Epidermal melanocyte (primary cell): ENCODE measurements at regions not wholly inside any gene's neighbourhood (a gene's known extent, or its start where the extent isn't known, plus 50 kb on each side); places are given as distances from the start of the nearest gene placed in this dataset.
"Not testable (repeated sequence)": the region's sequence is repeated elsewhere in the genome, so short reads cannot be mapped to it uniquely, and the experiment has no call there.

Source experiments
- DNase-seq: peaks from one replicate; pipeline ENCODE4 v3.0.0; 2011; ENCODE audit warnings: low spot score; ENCODE audit not compliant: insufficient read length

DNA sequence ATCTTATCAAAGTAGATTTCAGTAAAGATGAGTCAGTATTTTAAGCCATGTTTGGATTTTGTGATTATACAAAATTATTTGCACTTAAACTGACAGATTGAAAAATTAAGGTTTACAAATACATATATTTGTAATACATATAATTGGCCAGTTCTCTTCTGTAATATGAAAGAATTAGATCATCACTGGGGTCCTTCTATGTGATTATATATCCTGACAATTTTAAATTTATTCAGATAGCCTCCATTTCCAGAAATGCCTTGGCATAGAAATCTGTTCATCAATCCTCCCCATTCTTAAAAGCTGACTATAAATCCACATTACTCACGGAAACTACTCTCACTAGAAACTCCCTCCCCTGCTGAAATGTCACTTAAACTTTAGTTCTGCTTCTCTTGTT lies 280.4 kb upstream of the ANXA10 start:
- DNase-seq = no peak

DNA sequence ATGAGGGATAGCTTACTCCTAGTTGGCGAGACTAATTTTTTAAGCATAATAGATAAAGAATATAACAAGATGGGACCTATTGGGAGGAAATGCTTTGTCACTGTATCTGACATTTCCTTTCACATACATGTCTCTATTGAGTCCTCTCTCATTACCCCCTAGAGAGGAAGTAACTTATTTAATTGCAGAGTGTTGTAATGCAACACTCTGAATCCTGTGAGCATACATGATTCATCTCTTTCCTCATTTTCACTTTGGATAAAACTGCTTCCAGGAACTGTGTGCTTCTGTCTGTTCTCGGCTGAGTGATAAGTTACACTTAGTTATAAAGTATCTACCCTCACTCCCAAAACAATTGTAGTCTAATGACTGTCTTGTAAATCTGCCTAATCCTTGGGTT lies 266.1 kb upstream of the ANXA10 start:
- DNase-seq = no peak

DNA sequence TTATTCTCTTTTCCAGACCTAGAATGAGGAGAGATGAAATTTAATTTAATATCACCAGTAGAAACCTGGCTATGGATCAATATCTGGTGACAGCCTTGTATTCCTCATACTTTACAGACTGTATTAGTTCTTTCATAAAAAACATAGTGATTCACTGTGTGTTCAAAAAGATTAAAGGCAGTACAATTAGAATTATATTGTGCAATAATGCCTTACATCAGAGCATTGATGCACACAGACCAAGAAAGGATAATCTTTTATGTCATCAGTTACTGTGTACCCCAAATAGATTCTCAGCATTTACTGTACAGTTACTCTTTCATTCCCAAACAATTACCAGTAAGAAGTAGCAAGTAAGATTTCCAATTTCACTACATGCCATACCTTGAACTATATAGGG lies 260.5 kb upstream of the ANXA10 start:
- DNase-seq = no peak

DNA sequence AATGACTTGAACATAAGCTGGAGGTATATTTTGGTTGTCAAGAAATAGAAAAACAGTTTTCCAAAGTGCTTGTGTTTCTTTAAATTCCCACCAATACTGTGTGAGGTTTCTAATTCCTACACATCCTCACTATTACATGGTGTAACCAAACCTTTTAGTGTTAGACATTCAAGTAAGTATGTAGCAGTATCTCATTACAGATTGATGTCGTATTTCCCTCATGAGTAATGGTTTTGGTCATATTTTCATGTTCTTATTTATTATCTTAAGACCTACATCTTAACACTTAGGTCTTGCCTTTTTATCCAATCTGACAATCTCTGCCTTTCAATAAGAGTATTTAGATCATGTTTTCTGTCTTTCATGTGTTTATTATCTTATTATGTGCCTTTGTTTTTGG lies 253.7 kb upstream of the ANXA10 start:
- no peak for DNase-seq

DNA sequence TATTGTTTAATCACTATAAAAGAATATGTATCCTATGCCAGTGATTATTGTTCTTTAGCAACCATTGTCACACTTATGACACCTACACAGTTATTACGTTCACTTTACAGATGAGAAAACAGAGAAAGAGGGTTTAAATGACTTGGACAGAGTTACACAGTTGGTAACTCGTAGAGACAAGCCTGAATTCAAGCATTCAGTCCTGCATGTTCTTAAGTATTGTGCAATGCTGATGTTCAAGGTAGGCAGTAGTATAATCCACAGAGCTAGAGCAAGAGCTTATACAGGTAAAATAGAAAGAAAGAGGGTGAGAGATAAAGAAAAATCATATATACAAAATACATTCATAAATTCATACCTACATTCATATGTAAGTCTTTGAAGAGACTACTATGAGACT lies 249.8 kb upstream of the ANXA10 start:
- no peak for DNase-seq

DNA sequence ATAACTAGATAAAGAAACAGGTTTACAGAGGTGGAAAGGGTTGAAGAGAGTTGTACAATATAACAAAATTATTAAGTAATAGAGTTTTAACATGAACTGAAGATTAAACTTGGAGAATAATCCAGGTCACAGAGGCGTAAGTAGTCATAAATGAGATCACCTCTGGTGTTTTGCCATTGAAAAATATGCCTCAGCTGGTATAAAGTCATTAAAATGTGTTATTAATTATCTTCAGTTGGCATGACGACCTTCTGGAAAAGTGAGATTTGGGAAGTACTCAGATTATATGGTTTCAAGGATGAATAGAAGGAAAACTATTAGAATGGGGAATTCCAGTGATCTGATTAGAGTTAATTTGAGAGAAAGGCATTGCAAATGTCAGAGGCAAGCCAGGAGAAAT lies 237.5 kb upstream of the ANXA10 start:
- no peak for DNase-seq

DNA sequence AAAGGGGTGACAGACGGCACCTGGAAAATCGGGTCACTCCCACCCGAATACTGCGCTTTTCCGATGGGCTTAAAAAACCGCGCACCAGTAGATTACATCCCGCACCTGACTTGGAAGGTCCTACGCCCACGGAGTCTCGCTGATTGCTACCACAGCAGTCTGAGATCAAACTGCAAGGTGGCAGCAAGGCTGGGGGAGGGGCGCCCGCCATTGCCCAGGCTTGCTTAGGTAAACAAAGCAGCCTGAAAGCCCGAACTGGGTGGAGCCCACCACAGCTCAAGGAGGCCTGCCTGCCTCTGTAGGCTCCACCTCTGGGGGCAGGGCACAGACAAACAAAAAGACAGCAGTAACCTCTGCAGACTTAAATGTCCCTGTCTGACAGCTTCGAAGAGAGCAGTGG lies 234.2 kb upstream of the ANXA10 start:
- DNase-seq = not testable (repeated sequence)

DNA sequence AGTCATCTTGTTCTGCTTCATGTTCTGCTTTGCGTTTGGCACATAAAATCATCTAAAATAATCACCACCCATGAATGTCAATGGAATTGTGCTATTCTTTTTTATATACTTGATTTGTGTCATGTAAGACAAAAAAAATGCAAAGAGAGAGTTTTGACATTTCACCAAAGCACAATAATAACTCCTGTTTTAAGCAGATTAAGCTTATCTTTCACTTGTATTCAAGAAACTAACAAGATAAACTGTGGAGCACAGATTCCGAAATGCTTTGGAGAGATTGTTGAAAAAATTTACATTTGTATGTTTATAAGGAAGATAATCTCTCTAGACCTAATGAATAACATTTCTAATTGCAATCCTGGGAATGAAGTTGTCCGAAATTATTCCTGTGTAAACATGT lies 225.1 kb upstream of the ANXA10 start:
- DNase-seq = no peak

DNA sequence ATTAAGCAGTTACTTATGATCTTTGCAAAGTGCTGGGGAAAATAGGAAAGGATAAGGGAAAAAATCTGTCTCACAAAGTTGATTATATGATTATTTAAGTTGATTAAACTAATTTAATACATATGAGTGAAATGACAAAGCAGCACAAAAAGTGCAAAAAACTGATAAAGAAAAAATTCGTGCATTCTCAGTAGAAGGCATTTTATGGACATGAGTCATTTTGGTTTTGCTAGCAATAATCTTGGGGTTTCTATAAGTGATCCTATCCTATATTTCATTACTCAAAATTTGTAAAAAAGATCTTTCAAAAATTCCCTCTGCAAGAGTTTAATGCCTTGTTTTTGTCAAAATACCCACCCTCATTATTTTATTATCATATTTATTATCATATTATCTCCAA lies 224.2 kb upstream of the ANXA10 start:
- DNase-seq = no peak

DNA sequence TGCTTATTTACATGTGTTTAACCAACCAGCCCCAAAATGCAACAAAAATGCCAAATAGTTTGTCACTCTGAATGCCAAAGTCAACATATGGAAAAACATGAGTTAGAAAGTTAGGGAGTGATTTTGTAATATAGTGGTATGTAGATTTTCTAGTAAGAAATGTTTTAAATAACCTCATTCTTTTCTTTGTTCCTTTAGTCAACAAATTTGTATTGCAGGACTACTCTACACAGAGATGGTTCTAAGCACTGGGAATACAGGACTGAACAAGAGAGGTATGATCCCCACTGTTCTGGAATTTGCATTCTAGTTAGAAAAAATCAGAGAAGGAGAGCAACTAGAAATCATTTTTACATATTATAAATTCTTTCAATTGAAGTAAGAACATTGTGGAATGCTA lies 218.8 kb upstream of the ANXA10 start:
- DNase-seq = no peak

DNA sequence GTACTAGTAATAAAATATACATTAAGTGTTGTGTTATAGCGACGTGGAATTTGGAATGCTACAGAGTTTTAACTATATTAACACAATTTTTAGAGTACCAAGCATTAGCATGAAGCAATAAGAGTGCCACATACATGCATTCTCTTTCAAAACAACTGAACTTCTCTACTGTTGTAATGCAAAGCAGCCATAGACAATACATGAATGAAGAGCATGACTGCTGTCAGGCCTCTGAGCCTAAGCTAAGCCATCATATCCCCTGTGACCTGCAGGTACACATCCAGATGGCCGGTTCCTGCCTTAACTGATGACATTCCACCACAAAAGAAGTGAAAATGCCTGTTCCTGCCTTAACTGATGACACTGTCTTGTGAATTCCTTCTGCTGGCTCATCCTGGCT lies 216.2 kb upstream of the ANXA10 start:
- DNase-seq = not testable (repeated sequence)

DNA sequence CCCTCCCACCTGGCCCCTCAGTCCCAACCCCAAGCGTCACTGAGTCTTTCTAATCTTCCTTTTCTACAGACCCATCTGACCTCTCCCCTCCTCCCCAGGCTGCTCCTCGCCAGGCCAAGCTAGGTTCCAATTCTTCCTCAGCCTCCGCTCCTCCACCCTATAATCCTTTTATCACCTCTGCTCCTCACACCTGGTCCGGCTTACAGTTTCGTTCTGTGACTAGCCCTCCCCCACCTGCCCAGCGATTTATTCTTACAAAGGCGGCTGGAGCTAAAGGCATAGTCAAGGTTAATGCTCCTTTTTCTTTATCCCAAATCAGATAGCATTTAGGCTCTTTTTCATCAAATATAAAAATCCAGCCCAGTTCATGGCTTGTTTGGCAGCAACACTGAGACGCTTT lies 214.5 kb upstream of the ANXA10 start:
- DNase-seq = not testable (repeated sequence)

DNA sequence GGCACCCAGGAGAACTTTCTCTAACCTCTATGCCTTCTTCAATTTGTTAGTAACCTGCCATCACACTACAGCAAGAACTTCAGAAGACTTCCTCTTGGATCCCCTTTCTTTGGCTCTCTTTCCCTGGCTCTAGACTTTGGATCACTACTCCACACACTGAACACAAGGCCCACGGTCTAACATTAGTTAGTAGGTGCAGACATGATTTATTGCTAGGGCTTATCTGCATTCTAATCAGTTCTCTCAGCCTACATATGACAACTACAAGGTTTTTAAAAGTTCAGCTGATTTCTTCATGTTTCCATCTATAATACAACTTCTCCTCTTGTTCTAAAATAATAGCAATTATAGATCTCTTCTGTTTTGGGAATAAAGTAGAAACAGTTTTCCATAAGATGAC lies 209.1 kb upstream of the ANXA10 start:
- DNase-seq = no peak

DNA sequence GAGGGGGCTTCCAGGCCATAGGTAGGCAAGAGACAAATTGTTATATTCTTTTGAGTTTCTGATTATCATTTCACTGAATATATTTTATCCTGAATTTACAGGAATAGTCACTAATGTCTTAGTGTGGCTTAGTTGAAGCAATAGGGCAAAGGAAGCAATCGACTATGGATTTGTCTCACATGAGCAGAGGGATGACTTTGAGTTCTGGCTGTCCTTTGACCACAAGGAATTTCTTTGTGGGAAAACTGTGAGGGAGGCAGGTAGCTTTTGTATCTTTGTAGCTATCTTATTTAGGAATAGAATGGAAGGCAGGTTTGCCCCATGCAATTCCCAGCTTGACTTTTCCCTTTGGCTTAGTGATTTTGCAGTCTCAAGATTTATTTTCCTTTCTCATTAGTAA lies 207.3 kb upstream of the ANXA10 start:
- DNase-seq = no peak

DNA sequence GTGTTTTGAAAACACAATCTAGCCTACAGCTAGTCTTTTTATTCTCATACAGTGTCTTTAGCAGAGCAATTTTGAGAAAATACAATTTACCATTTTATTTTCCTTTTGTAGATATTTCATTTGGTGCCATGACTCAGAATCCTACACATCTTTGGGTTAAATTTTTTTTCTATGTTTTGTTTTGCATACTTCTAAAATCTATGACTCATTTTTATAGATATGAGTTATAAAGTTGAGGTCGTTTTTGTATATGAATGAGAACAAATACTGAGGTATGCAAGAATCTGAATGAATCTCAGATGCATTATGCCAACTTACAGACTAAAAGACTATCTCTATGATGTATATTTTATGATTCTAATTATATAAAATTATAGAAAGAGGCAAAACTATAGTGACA lies 206.5 kb upstream of the ANXA10 start:
- DNase-seq = no peak

DNA sequence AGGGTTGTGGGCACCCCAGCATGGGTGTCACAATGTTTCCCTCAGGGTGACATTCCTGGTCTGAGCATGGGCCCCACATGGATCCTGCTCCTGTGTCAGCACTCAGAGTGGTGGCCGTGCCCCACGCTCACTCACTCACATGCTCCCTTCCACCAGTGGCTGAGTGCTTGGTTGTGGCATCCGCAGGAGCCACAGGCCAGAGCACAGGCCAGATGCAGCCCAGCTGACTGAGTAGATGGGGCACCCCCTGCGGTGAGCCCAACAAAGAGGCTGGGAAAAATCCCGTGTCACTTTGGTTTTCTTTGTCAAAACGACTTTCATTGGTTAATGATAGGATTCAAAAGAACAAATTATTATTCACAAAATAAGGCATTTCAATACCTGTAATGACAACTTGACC lies 204.6 kb upstream of the ANXA10 start:
- DNase-seq = no peak

DNA sequence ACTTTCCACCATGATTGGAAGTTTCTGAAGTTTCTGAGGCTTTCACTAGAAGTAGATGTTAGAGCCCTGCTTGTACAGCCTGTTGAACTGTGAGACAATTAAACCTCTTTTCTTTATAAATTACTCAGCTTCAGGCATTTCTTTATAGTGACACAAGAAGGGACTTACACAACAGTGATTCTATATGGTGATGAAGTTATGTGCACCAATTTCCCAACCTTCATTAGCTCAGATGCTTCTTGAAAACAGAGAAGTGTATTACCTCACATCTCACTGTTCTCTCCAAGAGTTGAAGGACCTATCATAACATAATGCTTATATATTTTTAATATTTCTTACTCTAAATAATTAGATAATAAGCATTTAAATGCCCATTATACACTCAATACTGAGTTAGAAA lies 202.1 kb upstream of the ANXA10 start:
- no peak for DNase-seq

DNA sequence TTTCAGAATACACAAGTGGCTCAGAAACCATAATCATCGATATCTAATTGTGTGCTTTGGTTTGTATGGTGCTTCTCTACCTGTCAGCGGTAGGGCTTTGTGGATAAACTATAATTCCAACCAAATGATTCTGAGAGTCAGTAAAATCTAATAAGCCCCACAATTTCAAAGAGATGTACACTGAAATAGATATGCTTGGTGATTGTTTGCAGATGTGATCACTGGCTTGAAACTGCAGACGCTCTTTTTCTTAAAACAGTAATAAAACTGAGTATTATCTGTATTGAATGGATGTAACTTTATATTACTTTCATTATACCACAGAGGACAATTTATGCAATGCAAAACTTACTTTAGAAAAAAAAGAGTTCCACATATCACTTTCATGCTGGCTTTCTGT lies 198.8 kb upstream of the ANXA10 start:
- no peak for DNase-seq

DNA sequence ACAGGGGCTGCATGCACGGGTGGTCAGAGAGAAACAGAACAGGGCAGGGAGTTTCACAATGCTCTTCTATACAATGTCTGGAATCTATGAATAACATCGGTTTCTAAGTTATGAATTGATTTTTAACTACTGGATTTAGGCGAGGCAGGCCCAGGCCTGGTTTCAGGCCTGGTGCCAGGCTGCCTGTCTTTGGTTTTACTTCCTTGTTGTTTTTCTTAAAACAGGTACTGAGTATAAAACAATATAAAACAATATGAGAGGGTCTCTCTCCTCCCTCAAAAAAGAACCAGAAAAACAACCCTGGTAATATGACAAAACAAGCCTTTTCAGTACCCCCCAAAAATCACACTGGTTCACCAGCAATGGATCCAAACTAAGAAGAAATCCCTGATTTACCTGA lies 196.1 kb upstream of the ANXA10 start:
- DNase-seq = not testable (repeated sequence)

DNA sequence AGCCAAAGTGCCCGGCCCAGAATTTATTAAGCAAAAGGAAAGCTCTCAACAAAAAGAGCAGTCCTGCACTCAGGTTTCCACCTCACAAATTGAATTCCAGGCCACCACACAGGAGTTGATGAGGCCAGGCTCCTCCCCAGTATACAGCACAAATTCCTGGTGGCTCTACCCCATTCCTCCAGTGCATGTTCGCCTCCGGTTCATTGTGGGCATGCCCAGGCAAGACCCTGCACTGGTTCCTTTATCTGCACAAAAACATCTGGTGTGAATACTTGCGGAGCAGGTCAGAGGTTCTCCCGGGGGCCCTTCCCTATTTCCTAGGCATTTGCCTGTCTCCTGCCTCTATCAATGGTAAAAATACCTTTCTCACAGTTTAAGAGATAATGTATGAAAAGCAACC lies 195.2 kb upstream of the ANXA10 start:
- DNase-seq = no peak

DNA sequence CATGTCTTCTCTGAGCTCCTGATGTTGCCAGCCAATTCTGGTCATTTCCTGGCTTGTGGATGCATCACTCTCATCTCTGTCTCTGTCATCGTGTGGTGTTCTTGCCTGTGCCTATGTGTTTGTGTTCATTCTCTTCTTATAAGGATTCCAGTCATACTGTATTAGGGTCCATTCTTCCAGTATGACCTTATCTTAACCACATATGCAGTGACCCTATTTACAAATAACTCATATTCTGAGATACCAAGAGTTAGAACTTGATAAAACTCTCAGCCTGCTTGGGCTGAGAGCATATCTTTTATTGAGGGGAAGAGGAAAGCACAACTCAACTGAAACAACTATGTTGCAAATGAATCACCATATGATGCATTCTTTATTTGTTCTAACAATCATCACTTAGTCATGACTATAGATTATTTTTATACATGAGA lies 189.0 kb upstream of the ANXA10 start:
- no peak for DNase-seq

DNA sequence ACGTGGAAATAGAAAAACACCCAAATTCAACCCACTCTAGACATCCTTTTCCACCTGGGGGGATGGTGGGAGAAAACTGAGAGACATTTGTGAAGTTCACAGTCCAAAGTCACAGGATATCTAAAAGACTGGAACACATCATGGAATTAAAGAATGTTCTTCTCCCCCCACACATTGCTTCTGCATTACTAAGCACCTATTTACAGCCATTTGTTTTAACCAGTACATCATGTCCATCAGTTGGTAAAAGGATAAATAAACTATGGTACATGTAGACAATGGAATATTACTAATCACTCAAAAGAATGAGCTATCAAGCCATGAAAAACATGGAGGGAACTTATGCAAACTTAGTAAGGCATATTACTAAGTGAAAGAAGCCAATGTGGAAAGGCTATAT lies 185.5 kb upstream of the ANXA10 start:
- no peak for DNase-seq

DNA sequence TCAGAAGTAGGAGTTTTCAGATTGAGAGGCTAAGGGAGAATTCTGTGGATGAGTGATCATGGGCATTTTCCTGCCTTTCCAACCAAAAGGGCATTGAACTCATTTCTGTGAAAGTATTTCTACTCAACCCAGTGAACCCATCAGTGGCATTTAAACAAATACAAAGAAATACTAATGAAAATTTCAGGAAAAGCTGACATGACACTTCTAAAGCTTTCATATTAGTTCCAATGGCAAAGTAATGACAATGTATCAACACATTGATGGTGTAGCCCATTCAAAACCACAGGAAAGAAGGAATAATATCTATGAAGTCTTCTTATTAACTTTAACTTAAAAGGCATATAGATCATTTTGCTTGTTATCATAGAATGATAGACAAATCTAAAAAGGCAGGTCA lies 183.5 kb upstream of the ANXA10 start:
- DNase-seq = no peak

DNA sequence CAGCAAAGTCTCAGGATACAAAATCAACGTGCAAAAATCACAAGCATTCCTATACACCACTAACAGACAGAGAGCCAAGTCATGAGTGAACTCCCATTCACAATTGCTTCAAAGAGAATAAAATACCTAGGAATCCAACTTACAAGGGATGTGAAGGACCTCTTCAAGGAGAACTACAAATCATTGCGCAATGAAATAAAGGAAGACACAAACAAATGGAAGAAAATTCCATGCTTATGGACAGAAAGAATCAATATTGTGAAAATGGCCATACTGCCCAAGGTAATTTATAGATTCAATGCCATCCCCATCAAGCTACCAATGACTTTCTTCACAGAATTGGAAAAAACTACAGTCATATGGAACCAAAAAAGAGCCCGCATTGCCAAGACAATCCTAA lies 179.8 kb upstream of the ANXA10 start:
- DNase-seq = not testable (repeated sequence)

DNA sequence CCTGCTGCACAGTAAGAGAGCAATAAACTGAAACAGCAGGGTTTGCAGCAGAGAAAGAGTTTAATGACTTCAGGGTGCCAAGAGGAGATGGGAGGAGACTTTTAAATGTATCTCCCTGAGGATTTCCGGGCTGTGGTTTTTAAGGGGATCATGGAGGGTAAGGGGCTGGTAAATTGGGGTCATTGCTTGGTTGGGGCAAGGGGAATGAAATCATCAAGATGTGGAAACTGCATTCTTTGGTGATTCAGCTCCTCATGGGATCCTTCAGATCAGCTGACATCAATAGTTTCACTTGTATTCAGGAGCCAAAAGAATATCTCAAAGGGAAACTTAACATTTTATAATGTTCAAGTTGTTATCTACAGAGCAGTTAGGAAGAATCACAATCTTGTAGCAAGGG lies 174.3 kb upstream of the ANXA10 start:
- no peak for DNase-seq
